Daoy (cell line): ENCODE measurements at regions not wholly inside any gene's neighbourhood (a gene's known extent, or its start where the extent isn't known, plus 50 kb on each side); places are given as distances from the start of the nearest gene placed in this dataset.
A peak's percentile ranks its signal among the peaks of the same experiment; 100 is the strongest.

Experiments used
- DNase-seq: peaks from one replicate; pipeline ENCODE4 v3.0.0-alpha.2; 2015; ENCODE audit warnings: low read depth

DNA sequence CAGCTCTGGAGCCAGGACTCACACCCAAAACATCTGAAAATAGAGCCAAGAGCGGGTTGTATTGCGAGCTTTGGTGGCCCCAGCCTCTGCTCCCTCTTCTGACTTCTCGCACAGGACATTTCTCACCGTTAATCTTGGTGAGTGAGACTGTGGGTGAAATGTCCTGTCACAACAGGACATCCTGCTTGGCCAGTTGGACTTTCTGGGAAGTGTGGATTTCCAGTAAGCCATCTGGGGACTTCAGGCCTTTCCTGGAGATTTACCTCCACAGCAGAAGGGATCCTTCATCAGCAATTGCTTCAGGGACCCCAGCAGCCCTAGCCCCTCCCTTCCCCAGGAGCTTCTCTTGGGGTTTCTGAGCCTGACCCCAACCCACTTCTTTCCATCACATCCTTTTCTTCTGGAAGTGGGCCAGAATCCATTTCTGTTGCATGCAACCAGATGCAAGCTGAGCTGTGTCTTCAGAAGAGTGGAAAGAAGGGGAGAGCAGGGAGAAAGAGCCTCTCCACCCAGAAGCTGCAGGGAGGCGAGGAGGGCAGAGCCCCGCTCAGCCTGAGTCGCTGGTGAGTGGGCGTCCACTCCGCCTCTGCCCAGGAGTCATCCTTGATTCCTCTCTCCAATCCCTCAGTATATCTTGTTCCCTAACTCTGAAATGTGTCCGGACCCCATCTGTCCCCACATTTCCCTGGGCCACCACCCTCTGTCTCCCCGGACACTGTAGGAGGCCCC is 50.3 kb upstream of the GADD45G start:
- no peak for DNase-seq

DNA sequence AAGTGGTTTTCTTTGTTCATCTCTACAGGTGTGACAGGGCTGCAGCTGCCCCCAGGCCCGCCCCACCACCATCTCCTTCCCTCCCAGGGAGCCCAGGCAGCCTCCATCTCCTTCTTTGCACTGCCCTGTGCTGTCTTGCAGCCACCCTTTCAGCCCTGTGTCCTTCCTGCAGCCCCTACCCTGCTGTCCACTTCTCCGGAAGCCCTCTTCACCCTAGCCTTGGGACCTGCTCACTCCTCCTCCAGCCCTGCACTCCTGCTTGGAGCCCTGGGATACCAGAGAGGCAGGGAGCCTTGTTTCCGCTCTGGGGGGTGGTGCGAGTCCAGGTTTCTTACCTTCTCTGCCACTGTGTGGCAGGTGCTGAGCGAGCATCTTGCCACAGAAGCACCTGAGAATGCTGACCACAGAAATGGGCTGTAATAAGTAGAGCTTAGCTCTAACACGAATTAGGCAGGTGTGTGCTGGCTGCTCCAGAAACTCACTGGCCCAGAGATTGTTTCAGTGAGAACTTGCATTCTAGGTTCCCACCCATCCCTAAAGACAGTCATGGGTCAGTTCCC is 51.3 kb upstream of the GADD45G start:
- DNase-seq = no peak

DNA sequence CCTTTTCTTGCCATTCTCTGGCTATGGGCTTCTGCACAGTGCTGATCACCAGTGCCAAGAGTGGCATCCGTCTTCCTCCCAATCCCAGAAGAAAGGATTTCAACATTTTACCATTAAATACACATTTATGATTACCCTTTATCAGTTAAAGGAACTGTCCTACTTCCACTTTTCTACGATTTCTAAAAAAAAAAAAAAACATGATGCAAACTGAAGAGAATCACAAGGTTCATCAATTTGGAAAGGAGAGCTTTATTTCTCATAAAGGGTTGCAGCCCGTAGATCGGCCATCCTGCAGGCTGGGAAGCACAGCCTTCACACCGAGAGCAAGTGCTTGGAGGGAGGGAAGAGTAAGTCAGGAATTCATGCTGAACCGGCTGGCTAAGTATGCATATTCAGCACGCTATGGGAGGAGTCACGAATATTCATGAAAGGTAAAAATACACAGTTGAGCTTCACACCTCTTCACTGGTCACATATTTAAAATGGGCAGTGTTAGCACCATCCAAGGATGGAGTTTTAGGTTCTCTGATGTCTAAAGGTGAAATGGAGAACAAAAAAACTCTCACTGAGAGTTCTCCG is 52.5 kb upstream of the SEMA4D start:
- DNase-seq = no peak

DNA sequence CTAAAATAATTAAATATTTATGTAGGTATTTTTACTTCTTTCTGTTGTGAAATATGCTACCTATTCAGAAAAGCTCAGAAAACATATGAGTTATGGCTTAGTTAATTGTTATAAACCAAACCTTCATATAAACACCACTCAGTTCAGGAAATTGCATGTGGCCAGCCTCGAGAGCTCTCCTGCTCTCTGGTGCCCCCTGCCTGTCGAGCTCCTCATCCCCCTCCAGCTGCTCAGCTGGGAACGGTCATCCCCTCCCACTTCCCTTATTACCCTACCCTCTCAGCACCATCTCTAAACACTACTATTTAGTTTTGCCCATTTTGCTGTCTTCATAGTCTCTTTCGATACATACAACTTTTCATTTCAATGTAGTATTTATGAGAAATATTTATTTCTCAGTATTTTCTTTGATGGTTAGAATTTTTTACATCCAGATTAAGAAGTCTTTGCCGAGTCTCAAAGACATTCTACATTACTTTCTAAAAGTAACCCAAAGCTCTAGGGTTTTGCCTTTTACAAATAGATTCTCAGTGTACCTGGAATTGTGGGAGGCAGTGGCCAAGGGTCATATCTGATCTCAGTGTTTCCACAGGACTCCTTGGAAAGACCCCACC is 51.2 kb upstream of the SEMA4D start:
- peak; percentile 84 for DNase-seq

DNA sequence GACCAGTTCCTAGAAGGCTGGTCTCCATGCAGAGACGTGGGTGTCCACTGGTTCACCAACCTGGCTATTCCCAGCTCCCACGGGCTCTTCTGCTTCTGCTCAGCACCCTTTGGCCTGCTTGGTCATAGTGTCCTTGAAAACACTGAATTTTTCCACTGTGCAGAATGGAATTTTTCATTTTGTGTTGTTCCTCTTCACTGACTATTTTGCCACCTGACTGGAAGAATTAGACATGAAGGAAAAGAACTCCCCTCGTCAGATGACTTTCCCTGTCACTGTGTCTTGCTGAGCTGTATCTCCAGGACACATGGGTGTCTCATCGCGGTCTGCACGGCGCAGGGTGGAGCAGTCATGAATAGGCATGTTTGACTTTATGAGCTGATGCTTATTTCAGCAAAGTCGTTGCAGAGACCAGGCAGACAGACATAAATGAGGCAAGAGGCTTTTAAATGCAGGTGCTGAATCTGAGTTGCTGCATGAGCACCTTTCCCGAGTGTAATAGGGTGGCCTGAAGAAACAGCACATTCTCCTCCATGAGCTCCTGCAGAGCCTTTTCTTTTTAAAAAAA is 50.2 kb upstream of the SEMA4D start:
- DNase-seq = no peak
